ENCODE measurements at regions not wholly inside any gene's neighbourhood (a gene's known extent, or its start where the extent isn't known, plus 50 kb on each side); places are given as distances from the start of the nearest gene placed in this dataset.

DNA sequence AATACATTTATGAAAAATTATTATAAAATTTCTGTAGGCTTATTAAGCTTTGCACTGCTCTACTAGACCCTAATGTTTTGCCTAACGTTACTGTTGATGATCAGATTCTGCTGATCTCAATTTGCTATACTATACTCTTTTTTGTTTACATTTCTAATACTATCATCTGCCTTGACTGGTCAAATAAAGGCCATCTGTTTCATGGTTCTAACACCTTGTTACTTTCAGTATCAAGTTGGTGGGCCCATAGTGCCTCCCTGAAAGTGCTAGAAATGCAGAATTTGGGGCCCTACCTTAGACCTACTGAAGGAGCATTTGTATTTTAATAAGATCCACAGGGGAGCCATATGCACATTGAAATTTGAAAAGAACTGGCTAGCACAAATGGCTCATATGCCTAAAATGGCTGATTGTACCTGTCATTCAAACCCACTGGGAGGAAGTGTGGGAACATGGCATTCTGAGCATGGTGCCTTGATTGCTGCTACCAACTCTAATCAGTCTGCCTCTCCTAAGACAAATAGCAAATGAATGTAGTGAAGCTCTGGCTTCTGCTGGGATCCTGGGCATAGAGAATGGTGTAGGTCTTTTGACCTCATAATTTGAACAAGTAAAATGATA is 199.1 kb upstream of the BTBD3 start:
- H3K9me3 ChIP-seq (ENCODE audit: low read depth): no peaks in the 10 kb centered on the region
- no peaks in the 10 kb centered on the region for H3K36me3 ChIP-seq
- DNase-seq (ENCODE audit: low read depth in 1 of 2, low spot score in 1 of 2): no peak
- no peak overlapping the region for H3K4me3 ChIP-seq
- TF ChIP-seq, protein P1, sequence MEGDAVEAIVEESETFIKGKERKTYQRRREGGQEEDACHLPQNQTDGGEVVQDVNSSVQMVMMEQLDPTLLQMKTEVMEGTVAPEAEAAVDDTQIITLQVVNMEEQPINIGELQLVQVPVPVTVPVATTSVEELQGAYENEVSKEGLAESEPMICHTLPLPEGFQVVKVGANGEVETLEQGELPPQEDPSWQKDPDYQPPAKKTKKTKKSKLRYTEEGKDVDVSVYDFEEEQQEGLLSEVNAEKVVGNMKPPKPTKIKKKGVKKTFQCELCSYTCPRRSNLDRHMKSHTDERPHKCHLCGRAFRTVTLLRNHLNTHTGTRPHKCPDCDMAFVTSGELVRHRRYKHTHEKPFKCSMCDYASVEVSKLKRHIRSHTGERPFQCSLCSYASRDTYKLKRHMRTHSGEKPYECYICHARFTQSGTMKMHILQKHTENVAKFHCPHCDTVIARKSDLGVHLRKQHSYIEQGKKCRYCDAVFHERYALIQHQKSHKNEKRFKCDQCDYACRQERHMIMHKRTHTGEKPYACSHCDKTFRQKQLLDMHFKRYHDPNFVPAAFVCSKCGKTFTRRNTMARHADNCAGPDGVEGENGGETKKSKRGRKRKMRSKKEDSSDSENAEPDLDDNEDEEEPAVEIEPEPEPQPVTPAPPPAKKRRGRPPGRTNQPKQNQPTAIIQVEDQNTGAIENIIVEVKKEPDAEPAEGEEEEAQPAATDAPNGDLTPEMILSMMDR (IDR thresholded peaks at IDR 0.05; ENCODE audit: low read depth, low read length): no peak
- peaks cover 8% of the 10 kb centered on the region for H3K4me1 ChIP-seq (ENCODE audit: low read depth)
- no peak overlapping the region for H3K27ac ChIP-seq
- no peaks in the 10 kb centered on the region for H3K27me3 ChIP-seq

DNA sequence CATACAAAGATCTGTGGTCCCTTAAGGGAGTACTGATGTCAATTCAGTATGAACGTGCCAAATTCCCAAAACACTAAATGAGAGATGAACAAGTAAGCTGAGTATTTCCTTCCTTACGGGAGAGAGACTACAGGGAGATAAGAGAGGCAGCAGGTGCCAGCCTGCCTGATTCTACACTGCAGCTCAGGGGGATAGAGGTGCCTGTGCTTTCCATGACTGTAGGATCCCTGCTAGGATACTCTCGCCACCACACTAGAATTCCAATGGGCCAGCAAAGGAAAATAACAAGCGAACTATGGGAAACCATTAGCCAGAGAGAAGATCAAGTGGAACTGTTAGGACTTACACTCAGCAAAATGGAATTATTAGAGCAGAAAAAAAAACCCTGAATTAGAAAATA is 198.5 kb upstream of the BTBD3 start:
- Histone ChIP-seq H3K27ac (no peak overlapping the region), H3K9me3 (ENCODE audit: low read depth) (no peaks in the 10 kb centered on the region), H3K27me3 (no peaks in the 10 kb centered on the region), H3K4me3 (no peak overlapping the region), H3K4me1 (ENCODE audit: low read depth) (peaks cover 8% of the 10 kb centered on the region), H3K36me3 (no peaks in the 10 kb centered on the region)
- no peak for DNase-seq (ENCODE audit: low read depth in 1 of 2, low spot score in 1 of 2)
- TF ChIP-seq, protein P1 (IDR thresholded peaks at IDR 0.05; ENCODE audit: low read depth, low read length): no peak

DNA sequence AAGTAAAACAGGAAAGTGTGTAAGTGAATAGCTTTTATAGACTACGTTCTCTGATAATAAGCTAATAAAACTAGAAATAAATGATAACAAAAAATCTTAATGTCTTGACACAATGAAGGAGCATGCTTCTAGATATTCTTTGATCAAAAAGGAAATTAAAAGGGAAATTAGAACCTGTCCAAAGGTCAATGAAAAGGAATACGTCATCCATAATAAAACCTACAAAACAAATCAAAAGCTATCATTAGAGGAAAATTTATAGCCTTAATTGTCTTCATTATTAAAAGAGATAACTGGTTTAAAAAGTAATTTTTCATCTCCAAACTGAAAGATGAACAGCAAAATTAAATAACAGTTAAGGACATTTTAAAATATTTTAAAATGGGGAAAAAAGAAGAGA is 196.3 kb upstream of the BTBD3 start:
- no peaks in the 10 kb centered on the region for H3K4me1 ChIP-seq (ENCODE audit: low read depth)
- TF ChIP-seq, protein P1 (IDR thresholded peaks at IDR 0.05; ENCODE audit: low read depth, low read length): no peak
- H3K27me3 ChIP-seq: no peaks in the 10 kb centered on the region
- H3K4me3 ChIP-seq: no peak overlapping the region
- no peaks in the 10 kb centered on the region for H3K9me3 ChIP-seq (ENCODE audit: low read depth)
- no peak for DNase-seq (ENCODE audit: low read depth in 1 of 2, low spot score in 1 of 2)
- no peak overlapping the region for H3K27ac ChIP-seq
- no peaks in the 10 kb centered on the region for H3K36me3 ChIP-seq

DNA sequence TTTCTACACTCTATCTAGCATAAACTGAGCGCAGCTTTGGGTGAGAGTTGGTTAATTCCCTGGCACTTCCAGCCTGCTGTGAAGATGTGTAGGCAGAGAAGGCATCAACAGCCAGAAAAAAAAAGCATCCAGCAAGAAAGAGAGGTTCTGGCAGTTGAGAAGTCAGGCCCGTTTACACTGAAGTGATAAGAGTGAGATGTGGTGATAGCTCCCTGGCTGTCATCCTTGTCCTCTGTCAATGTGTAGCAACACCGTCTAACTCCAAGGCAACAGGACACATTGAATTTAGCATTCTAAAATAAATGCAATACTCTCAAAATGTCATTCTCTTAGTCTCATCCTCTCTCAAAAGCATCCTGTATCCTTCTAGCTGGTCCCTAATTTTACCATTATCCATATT is 193.6 kb upstream of the BTBD3 start:
- no peaks in the 10 kb centered on the region for H3K27me3 ChIP-seq
- no peaks in the 10 kb centered on the region for H3K9me3 ChIP-seq (ENCODE audit: low read depth)
- H3K4me1 ChIP-seq (ENCODE audit: low read depth): no peaks in the 10 kb centered on the region
- TF ChIP-seq, protein P1 (IDR thresholded peaks at IDR 0.05; ENCODE audit: low read depth, low read length): no peak
- no peaks in the 10 kb centered on the region for H3K36me3 ChIP-seq
- H3K4me3 ChIP-seq: no peak overlapping the region
- no peak overlapping the region for H3K27ac ChIP-seq
- DNase-seq (ENCODE audit: low read depth in 1 of 2, low spot score in 1 of 2): no peak

DNA sequence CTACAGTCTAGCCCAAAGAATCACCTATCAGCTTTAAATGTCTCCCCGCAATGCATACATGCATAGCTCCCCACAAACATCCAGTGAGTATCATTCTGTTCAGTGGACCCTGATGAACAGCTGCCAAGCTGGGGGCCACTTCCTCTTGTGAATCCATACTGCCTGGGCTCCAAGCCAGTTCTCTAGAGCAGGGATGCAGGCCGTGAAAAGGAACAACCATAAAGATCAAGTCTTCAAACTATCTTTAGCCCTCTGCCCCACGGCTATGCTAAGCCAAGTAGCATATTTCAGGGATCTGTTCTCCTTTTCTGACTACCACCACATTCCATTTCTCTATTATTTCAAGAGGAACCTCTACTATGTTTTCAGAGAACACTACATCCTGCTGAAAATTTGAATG is 191.7 kb upstream of the BTBD3 start:
- TF ChIP-seq, protein P1 (IDR thresholded peaks at IDR 0.05; ENCODE audit: low read depth, low read length): no peak
- H3K27ac ChIP-seq: no peak overlapping the region
- DNase-seq (ENCODE audit: low read depth in 1 of 2, low spot score in 1 of 2): no peak

More for the DNA sequence above, 191.7 kb upstream of the BTBD3 start:
- Histone ChIP-seq H3K36me3 (no peaks in the 10 kb centered on the region), H3K4me1 (ENCODE audit: low read depth) (no peaks in the 10 kb centered on the region), H3K4me3 (no peak overlapping the region), H3K9me3 (ENCODE audit: low read depth) (no peaks in the 10 kb centered on the region), H3K27me3 (no peaks in the 10 kb centered on the region)
